Keratinocyte (primary cell): ENCODE measurements at regions not wholly inside any gene's neighbourhood (a gene's known extent, or its start where the extent isn't known, plus 50 kb on each side); places are given as distances from the start of the nearest gene placed in this dataset.

Experiments used
- DNase-seq: peaks from one replicate; pipeline ENCODE4 v3.0.0-alpha.2; 2011; ENCODE audit warnings: low read depth, missing footprints, low spot score
- FAIRE-seq: peaks from 2 replicates; lab custom pipeline; 2011; peaks lifted over from hg19 to GRCh38; lab: Jason Lieb, UNC
- H2AFZ ChIP-seq: 2 replicates; pipeline ENCODE4 v1.6.0; 2012; ENCODE audit warnings: low read length, control low read depth, inconsistent platforms; ENCODE audit not compliant: control insufficient read depth
- H3K27ac ChIP-seq: 2 replicates; pipeline ENCODE4 v1.5.1; 2011; ENCODE audit warnings: low read length; ENCODE audit not compliant: control insufficient read depth, insufficient read depth
- H3K27me3 ChIP-seq: 3 replicates; pipeline ENCODE4 v1.6.0; 2011; ENCODE audit warnings: low read length; ENCODE audit not compliant: control insufficient read depth, insufficient read depth; ENCODE audit errors: extremely low read depth
- H3K36me3 ChIP-seq, 2 experiments: 2 replicates in 1 of 2; 3 replicates in 1 of 2; pipeline ENCODE4 v1.5.1; 2011; ENCODE audit warnings: low read length in 2 of 2, mild to moderate bottlenecking in 1 of 2; ENCODE audit not compliant: control insufficient read depth in 2 of 2, insufficient read depth in 2 of 2; ENCODE audit errors: extremely low read depth in 1 of 2
- H3K4me1 ChIP-seq: 3 replicates; pipeline ENCODE4 v1.5.1; 2011; ENCODE audit warnings: low read length; ENCODE audit not compliant: control insufficient read depth, insufficient read depth; ENCODE audit errors: extremely low read depth
- H3K4me2 ChIP-seq: 3 replicates; pipeline ENCODE4 v1.6.0; 2011; ENCODE audit warnings: low read depth, low read length; ENCODE audit not compliant: control insufficient read depth, insufficient read depth; ENCODE audit errors: extremely low read depth
- H3K4me3 ChIP-seq, 3 experiments: fragments of 200-600 bp in 1 of 3; sonication (generic) in 1 of 3; 2 replicates in 2 of 3; 3 replicates in 1 of 3; pipeline ENCODE4 v1.5.1; 2011 to 2016; ENCODE audit warnings: low read length in 3 of 3, mild to moderate bottlenecking in 3 of 3, control low read depth in 2 of 3, inconsistent platforms in 1 of 3, low read depth in 1 of 3, mixed read lengths in 1 of 3, mixed run types in 1 of 3, moderate library complexity in 1 of 3; ENCODE audit not compliant: control insufficient read depth in 2 of 3, insufficient read depth in 2 of 3; ENCODE audit errors: extremely low read depth in 1 of 3
- H3K79me2 ChIP-seq: 2 replicates; pipeline ENCODE4 v1.6.0; 2012; ENCODE audit warnings: low read length; ENCODE audit not compliant: control insufficient read depth, insufficient read depth
- H3K9ac ChIP-seq: 3 replicates; pipeline ENCODE4 v1.6.0; 2011; ENCODE audit warnings: low read length; ENCODE audit not compliant: control insufficient read depth, insufficient read depth; ENCODE audit errors: extremely low read depth
- H3K9me1 ChIP-seq: 3 replicates; pipeline ENCODE4 v1.6.0; 2011; ENCODE audit warnings: low read length; ENCODE audit not compliant: control insufficient read depth, insufficient read depth; ENCODE audit errors: extremely low read depth
- H3K9me3 ChIP-seq: 2 replicates; pipeline ENCODE4 v1.5.1; 2012; ENCODE audit warnings: low read depth, low read length; ENCODE audit not compliant: control insufficient read depth
- H4K20me1 ChIP-seq: 3 replicates; pipeline ENCODE4 v1.6.0; 2011; ENCODE audit warnings: low read length; ENCODE audit not compliant: control insufficient read depth, insufficient read depth; ENCODE audit errors: extremely low read depth
- EZH2 ChIP-seq: IDR thresholded peaks from one replicate; pipeline ENCODE4 v1.6.1; 2012; ENCODE audit warnings: inconsistent platforms, mild to moderate bottlenecking, low read length, moderate library complexity
- dilution Hi-C: fragments of 300-500 bp; cut with MboI; formaldehyde crosslinking; loops from one replicate; pipeline ENCODE4 v1.7.0; 2020; ENCODE audit warnings: low sequenced_read_pairs; ENCODE audit not compliant: extremely low pct_ligation_motif_present
- TF ChIP-seq, protein P1 (sequence below), 3 experiments: IDR thresholded peaks in 1 of 3; conservative IDR thresholded peaks in 1 of 3; optimal IDR thresholded peaks in 1 of 3; 2 replicates in 2 of 3; 3 replicates in 1 of 3; pipeline versions ENCODE3 to v1.5.1; 2011; ENCODE audit warnings: low read length in 3 of 3, mild to moderate bottlenecking in 3 of 3, moderate library complexity in 2 of 3, control low read depth in 1 of 3, inconsistent platforms in 1 of 3; ENCODE audit not compliant: insufficient read depth in 2 of 3; ENCODE audit errors: extremely low read depth in 1 of 3

DNA sequence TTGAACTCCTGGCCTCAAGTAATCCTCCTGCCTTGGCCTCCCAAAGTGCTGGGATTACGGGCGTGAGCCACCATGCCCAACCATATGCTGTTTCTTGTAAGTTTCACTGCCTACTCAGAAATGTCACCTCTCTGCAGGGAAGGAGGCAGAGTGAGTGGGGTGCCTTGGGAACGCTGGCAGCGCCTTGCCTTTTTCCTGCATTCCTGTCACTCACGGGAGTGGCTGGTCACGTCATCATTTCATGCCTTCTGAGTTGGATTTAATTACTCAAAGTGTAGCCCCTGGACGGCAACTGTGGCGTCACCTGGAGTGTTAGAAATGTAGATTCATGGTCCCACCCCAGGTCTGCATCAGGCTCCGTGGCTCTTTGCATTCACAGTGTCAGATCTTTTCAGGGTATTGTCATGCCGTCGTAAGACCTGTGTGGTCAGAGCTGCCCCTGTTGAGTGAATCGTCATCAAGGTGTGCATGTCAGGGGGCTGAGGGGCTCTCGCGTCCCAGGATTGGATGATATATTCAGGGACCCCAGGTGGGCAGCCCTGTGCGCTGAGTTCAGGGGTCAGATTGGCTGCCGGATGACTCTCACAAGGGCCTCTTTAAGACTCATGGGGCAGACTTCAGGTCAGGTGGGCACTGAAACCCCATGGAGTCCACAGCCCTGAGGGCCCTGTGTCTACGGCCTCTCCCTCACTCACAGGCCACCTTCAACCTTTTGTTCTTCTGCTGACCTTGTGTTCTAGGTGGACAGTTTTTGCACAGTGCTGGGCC lies 65.9 kb upstream of the KLHL25 start:
- H3K36me3 ChIP-seq: no peaks in the 10 kb centered on the region
- H3K9me1 ChIP-seq: no peaks in the 10 kb centered on the region
- no peak overlapping the region for H2AFZ ChIP-seq
- H3K27me3 ChIP-seq: peaks cover 8% of the 10 kb centered on the region
- no peaks in the 10 kb centered on the region for H3K79me2 ChIP-seq
- no peak overlapping the region for H3K9ac ChIP-seq
- no peaks in the 10 kb centered on the region for H3K9me3 ChIP-seq
- FAIRE-seq (no peak), DNase-seq (no peak)
- TF ChIP-seq EZH2: no peak
- TF ChIP-seq, protein P1, sequence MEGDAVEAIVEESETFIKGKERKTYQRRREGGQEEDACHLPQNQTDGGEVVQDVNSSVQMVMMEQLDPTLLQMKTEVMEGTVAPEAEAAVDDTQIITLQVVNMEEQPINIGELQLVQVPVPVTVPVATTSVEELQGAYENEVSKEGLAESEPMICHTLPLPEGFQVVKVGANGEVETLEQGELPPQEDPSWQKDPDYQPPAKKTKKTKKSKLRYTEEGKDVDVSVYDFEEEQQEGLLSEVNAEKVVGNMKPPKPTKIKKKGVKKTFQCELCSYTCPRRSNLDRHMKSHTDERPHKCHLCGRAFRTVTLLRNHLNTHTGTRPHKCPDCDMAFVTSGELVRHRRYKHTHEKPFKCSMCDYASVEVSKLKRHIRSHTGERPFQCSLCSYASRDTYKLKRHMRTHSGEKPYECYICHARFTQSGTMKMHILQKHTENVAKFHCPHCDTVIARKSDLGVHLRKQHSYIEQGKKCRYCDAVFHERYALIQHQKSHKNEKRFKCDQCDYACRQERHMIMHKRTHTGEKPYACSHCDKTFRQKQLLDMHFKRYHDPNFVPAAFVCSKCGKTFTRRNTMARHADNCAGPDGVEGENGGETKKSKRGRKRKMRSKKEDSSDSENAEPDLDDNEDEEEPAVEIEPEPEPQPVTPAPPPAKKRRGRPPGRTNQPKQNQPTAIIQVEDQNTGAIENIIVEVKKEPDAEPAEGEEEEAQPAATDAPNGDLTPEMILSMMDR (optimal IDR thresholded peaks at IDR 0.05 in 1 of 3, IDR thresholded peaks at IDR 0.05 in 1 of 3, conservative IDR thresholded peaks at IDR 0.05 in 1 of 3; ENCODE audit: extremely low read depth in 1 of 3, insufficient read depth in 2 of 3, low read length in 3 of 3): no peak
- no peak overlapping the region for H3K4me2 ChIP-seq
- H4K20me1 ChIP-seq: no peaks in the 10 kb centered on the region
- H3K4me1 ChIP-seq: peaks cover 3% of the 10 kb centered on the region
- H3K27ac ChIP-seq: no peak overlapping the region
- dilution Hi-C loops: no loop called here
- no peak overlapping the region for H3K4me3 ChIP-seq

DNA sequence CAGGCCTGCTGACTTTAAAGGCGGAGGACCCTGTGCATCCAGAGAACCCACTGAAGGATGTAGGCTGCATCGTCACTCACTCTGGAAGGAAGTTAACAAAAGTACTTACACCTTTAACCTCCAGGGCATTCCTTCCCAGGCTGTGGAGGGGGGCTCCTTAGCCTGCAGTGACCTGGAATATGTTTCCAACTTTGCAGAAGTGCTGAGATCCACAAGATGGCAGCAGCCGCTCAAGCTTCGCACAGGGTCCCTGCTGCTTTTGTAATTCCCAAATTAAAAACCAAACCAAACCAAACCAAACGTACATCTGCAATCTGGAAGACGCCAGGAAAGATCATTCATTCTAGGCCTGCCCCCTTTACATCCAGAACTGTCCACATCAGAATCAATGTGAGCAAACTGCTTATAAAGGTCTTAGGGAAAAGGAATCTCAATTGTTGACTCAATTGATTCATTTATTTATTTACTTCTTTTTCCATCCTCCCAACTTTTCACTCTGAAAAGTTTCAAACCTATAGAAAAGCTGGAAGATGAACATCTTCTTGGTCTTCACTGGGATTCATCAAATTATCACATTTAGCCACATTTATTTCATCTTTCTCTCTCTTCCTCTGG lies 70.5 kb upstream of the KLHL25 start:
- TF ChIP-seq EZH2: no peak
- TF ChIP-seq, protein P1 (optimal IDR thresholded peaks at IDR 0.05 in 1 of 3, IDR thresholded peaks at IDR 0.05 in 1 of 3, conservative IDR thresholded peaks at IDR 0.05 in 1 of 3; ENCODE audit: extremely low read depth in 1 of 3, insufficient read depth in 2 of 3, low read length in 3 of 3): peak; percentile 74 to 78 (median 77)
- Histone ChIP-seq H3K9ac (no peak overlapping the region), H3K9me3 (no peaks in the 10 kb centered on the region), H3K27ac (no peak overlapping the region), H3K27me3 (no peaks in the 10 kb centered on the region), H3K9me1 (no peaks in the 10 kb centered on the region), H2AFZ (no peak overlapping the region), H3K4me1 (no peaks in the 10 kb centered on the region), H3K79me2 (no peaks in the 10 kb centered on the region), H3K4me3 (no peak overlapping the region), H3K4me2 (no peak overlapping the region), H3K36me3 (no peaks in the 10 kb centered on the region), H4K20me1 (no peaks in the 10 kb centered on the region)
- peak; percentile 36 for FAIRE-seq
- DNase-seq: no peak
- dilution Hi-C loops: no loop called here
